Epithelial cell of esophagus (primary cell): ENCODE measurements at regions not wholly inside any gene's neighbourhood (a gene's known extent, or its start where the extent isn't known, plus 50 kb on each side); places are given as distances from the start of the nearest gene placed in this dataset.

Source experiments
- DNase-seq: peaks from one replicate; pipeline ENCODE4 v3.0.0; 2010; ENCODE audit warnings: low read depth
- H3K4me3 ChIP-seq: 2 replicates; pipeline ENCODE4 v1.5.1; 2011; ENCODE audit warnings: mild to moderate bottlenecking, low read length, control low read depth
- TF ChIP-seq, protein P1 (sequence below): IDR thresholded peaks from 2 replicates; pipeline ENCODE4 v1.5.1; 2011; ENCODE audit warnings: low read depth, mild to moderate bottlenecking, low read length, control low read depth, inconsistent platforms; ENCODE audit not compliant: insufficient read depth; ENCODE audit errors: missing control alignments

DNA sequence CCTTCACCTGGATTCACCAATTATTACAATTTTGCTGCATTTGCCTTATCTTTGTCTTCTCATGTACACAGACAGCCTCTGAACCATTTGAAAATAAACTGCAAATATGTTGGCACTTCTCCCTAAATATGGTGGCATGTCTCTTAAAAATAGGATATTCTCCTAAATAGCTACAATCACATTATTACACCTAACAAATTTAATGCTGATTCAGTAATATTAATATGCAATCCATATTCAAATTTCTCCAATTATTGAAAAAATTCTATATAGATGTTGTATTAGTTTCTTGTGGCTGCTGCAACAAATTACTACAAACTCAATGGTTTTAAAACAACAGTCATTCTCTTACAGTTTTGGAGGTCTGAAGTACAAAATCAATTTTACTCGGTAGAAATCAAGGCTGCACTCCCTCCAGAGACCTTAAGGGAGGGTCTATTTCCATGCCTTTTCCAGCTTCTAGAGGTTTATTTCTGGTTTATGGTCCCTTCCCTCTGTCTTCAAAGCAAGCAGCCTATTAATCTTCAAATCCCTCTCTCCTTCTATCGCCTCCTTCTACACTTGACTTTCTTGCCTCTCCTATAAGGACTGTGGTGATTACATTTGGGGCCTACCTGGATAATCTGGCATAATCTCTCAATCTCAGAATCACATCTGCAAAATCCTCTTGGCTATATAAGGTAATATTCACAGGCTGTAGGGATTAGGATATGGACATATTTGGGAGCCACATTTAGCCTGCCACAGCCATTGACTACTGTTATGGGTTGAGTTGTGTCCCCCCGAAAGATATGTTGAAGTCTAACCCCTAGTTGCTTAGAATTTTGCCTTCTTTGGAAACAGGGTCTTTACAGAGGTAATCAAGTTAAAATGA lies 52.5 kb upstream of the BOLA1 start:
- TF ChIP-seq, protein P1, sequence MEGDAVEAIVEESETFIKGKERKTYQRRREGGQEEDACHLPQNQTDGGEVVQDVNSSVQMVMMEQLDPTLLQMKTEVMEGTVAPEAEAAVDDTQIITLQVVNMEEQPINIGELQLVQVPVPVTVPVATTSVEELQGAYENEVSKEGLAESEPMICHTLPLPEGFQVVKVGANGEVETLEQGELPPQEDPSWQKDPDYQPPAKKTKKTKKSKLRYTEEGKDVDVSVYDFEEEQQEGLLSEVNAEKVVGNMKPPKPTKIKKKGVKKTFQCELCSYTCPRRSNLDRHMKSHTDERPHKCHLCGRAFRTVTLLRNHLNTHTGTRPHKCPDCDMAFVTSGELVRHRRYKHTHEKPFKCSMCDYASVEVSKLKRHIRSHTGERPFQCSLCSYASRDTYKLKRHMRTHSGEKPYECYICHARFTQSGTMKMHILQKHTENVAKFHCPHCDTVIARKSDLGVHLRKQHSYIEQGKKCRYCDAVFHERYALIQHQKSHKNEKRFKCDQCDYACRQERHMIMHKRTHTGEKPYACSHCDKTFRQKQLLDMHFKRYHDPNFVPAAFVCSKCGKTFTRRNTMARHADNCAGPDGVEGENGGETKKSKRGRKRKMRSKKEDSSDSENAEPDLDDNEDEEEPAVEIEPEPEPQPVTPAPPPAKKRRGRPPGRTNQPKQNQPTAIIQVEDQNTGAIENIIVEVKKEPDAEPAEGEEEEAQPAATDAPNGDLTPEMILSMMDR = no peak
- H3K4me3 ChIP-seq = no peak overlapping the region
- no peak for DNase-seq

DNA sequence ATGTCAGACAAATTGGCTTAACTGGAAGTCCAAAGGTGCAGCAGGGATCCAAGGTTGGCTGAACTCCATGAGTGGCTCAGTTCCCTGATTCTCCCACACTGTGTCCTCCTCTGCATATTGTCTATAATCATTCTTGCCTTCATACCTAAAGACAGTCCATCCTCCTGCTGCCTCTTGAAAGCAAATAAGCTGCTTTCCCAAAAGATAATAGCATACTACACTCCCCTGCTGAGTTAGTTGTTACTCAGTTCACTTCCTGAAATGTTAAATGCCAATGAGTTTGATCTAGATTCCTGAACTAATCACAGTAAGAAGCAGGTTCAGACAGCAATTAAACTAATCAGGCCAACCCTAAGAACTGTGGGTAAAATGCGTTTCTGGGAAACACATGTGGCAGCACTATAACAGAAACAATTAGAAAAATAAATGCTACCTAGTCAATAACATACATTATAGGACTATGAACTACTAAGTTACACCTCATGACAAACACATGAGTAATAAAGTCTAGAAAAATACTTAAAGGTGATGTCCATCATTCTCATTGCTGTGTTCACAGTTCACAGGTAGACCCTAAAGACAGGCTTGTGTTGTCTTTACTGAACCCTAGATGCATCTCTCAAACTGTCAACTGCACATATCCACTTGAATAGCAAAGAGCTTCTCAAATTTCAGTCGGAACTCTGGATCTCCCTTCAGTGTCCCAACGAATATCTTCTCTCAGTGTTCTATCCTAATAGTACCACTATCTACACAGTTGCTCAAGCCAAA lies 50.8 kb upstream of the BOLA1 start:
- peak overlapping the region; percentile 13 for H3K4me3 ChIP-seq
- DNase-seq = peak; percentile 19
- TF ChIP-seq, protein P1 = no peak

DNA sequence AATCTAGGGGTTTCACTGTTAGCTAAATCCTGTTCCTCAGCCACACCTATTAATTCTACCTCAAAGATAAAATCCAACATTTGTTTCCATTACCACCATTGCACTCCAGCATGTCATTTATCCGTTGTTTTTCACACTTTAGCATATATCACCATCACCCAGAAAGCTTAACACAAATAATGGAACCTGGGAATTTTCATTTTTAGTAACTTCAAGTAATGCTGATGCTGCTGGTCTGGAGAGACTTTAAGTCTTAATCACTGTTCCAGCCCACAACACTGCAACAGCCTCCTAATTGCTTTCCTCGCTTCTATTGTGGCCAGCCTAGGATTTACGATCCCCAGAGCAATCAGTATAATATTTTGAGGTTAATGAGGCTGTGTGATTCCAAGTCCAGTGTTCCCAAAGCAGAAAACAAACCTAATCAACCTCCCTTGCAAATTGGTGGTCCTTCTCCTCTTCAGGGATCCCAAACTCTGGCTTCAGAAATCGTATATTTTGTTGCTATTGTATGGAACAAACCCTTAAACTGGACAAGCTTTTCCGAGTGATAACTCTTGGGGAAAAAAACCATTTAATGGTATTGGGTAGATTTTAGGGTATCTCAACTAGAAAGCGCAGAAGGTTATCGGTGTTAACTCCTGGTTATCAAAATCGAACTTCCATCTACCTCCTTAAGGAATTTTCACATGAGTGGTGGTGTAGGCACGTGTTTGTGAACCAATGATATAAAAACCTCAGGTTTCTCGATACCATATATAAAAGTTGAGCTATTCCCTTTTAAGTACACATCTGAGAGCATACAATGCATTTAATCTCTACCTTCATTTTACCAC lies 50.0 kb upstream of the BOLA1 start:
- no peak for DNase-seq
- H3K4me3 ChIP-seq = peak overlapping the region; percentile 71
- TF ChIP-seq, protein P1 = no peak
